ENCODE measurements at regions not wholly inside any gene's neighbourhood (a gene's known extent, or its start where the extent isn't known, plus 50 kb on each side); places are given as distances from the start of the nearest gene placed in this dataset.

DNA sequence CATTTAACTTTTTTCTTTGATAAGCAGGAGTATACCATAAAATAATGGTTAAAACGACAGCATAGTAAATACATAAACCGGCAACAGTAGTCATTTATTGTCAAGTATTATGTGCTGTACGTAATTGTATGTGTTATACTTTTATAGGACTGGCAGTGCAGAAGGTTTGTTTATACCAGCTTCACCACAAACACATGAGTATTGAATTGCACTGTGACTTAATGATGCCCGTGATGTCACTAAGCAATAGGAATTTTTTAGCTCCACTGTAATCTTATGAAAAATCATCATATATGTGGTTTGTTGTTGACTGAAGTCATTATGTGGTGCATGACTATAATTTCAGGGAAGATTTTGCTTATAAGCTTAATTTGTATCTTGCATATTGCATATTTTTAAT is 424.6 kb downstream of the PABPC4L start:
- DNase-seq = no peak
- H3F3A ChIP-seq (replicated peaks; ENCODE audit: insufficient read depth) = no peaks in the 10 kb centered on the region
- H3K9me2 ChIP-seq = no peaks in the 10 kb centered on the region
- no peaks in the 10 kb centered on the region for H3K36me3 ChIP-seq (replicated peaks in 1 of 2; ENCODE audit: control insufficient read depth in 1 of 2, insufficient read depth in 2 of 2, low read length in 1 of 2)
- CTCF ChIA-PET = no interaction called here
- 16% methylated on average over 4 of the region's 4 CpGs for WGBS (ENCODE audit: low lambda C conversion rate)
- no peaks in the 10 kb centered on the region for H3K27me3 ChIP-seq (ENCODE audit: insufficient read depth)
- no peaks in the 10 kb centered on the region for H3K9me3 ChIP-seq
- H3K79me2 ChIP-seq (ENCODE audit: insufficient read depth) = no peaks in the 10 kb centered on the region
- TF ChIP-seq NRF1 (IDR thresholded peaks at IDR 0.05; ENCODE audit: low read depth, low read length) (no peak), IRF3 (IDR thresholded peaks at IDR 0.05; ENCODE audit: low read depth, low read length) (no peak), ZBTB33 (IDR thresholded peaks at IDR 0.05; ENCODE audit: borderline replicate concordance, low read depth) (no peak), CHD2 (IDR thresholded peaks at IDR 0.05; ENCODE audit: low read length, partially characterized antibody) (no peak), POLR2AphosphoS5 (IDR thresholded peaks at IDR 0.05; ENCODE audit: low read depth, low read length) (no peak), JUND (IDR thresholded peaks at IDR 0.05) (no peak)
- TF ChIP-seq, protein P1, sequence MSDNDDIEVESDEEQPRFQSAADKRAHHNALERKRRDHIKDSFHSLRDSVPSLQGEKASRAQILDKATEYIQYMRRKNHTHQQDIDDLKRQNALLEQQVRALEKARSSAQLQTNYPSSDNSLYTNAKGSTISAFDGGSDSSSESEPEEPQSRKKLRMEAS (IDR thresholded peaks at IDR 0.05; ENCODE audit: low read depth) = no peak
- no peaks in the 10 kb centered on the region for H4K20me1 ChIP-seq (ENCODE audit: insufficient read depth)
- no peak overlapping the region for H3K4me2 ChIP-seq
- H2AFZ ChIP-seq (ENCODE audit: low read depth) = no peak overlapping the region
- no peak overlapping the region for H3K4me3 ChIP-seq (ENCODE audit: low read depth in 2 of 2, low read length in 1 of 2)
- no peaks in the 10 kb centered on the region for H3K4me1 ChIP-seq (ENCODE audit: control insufficient read depth in 1 of 2, insufficient read depth in 2 of 2, low read depth in 1 of 2, low read length in 1 of 2)
- H3K9ac ChIP-seq = no peak overlapping the region
- POLR2A ChIA-PET = no interaction called here
- H3K27ac ChIP-seq (ENCODE audit: low read depth in 2 of 2, low read length in 1 of 2) = no peak overlapping the region

GRCh38 chr4:133776503-133776902 is 425.1 kb downstream of the PABPC4L start:
- POLR2A ChIA-PET = no interaction called here
- Histone ChIP-seq H3K4me3 (ENCODE audit: low read depth in 2 of 2, low read length in 1 of 2) (no peak overlapping the region), H3K9ac (no peak overlapping the region), H3K27me3 (ENCODE audit: insufficient read depth) (no peaks in the 10 kb centered on the region), H3K9me2 (no peaks in the 10 kb centered on the region), H3K36me3 (replicated peaks in 1 of 2; ENCODE audit: control insufficient read depth in 1 of 2, insufficient read depth in 2 of 2, low read length in 1 of 2) (no peaks in the 10 kb centered on the region), H4K20me1 (ENCODE audit: insufficient read depth) (no peaks in the 10 kb centered on the region), H3K9me3 (no peaks in the 10 kb centered on the region), H3K79me2 (ENCODE audit: insufficient read depth) (no peaks in the 10 kb centered on the region), H3K4me2 (no peak overlapping the region), H3F3A (replicated peaks; ENCODE audit: insufficient read depth) (no peaks in the 10 kb centered on the region), H3K4me1 (ENCODE audit: control insufficient read depth in 1 of 2, insufficient read depth in 2 of 2, low read depth in 1 of 2, low read length in 1 of 2) (no peaks in the 10 kb centered on the region), H3K27ac (ENCODE audit: low read depth in 2 of 2, low read length in 1 of 2) (no peak overlapping the region), H2AFZ (ENCODE audit: low read depth) (no peak overlapping the region)
- DNase-seq = no peak
- CTCF ChIA-PET = no interaction called here
- TF ChIP-seq IRF3 (IDR thresholded peaks at IDR 0.05; ENCODE audit: low read depth, low read length) = no peak
- TF ChIP-seq GATA2 (CRISPR knock-in tag; IDR thresholded peaks at IDR 0.05) = no peak
- TF ChIP-seq MXI1 (IDR thresholded peaks at IDR 0.05; ENCODE audit: low read depth, low read length) = no peak
- TF ChIP-seq YY1 (IDR thresholded peaks at IDR 0.05; ENCODE audit: low read depth) = no peak
- no peak for TF ChIP-seq RXRA (IDR thresholded peaks at IDR 0.05; ENCODE audit: borderline replicate concordance, low read depth)
- TF ChIP-seq USF2 (IDR thresholded peaks at IDR 0.05; ENCODE audit: borderline replicate concordance, low read depth, low read length) = no peak
- no peak for TF ChIP-seq NFIC (IDR thresholded peaks at IDR 0.05; ENCODE audit: borderline replicate concordance)
- TF ChIP-seq ELF1 (IDR thresholded peaks at IDR 0.05) = no peak
- no peak for TF ChIP-seq RFX5 (IDR thresholded peaks at IDR 0.05; ENCODE audit: low read length)
- TF ChIP-seq, protein P2, sequence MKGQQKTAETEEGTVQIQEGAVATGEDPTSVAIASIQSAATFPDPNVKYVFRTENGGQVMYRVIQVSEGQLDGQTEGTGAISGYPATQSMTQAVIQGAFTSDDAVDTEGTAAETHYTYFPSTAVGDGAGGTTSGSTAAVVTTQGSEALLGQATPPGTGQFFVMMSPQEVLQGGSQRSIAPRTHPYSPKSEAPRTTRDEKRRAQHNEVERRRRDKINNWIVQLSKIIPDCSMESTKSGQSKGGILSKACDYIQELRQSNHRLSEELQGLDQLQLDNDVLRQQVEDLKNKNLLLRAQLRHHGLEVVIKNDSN (IDR thresholded peaks at IDR 0.05; ENCODE audit: borderline replicate concordance, low read depth) = no peak
- TF ChIP-seq PBX3 (IDR thresholded peaks at IDR 0.05) = no peak
- no peak for TF ChIP-seq POLR2AphosphoS5 (IDR thresholded peaks at IDR 0.05; ENCODE audit: low read depth, low read length)
- 13% methylated on average over 2 of the region's 2 CpGs for WGBS (ENCODE audit: low lambda C conversion rate)
